ENCODE measurements at regions not wholly inside any gene's neighbourhood (a gene's known extent, or its start where the extent isn't known, plus 50 kb on each side); places are given as distances from the start of the nearest gene placed in this dataset.
"Not testable (repeated sequence)": the region's sequence is repeated elsewhere in the genome, so short reads cannot be mapped to it uniquely, and the experiment has no call there.

- not testable (repeated sequence) for TF ChIP-seq YY1 (IDR thresholded peaks at IDR 0.05; ENCODE audit: insufficient read depth, insufficient read length); SUZ12 (IDR thresholded peaks at IDR 0.05; ENCODE audit: extremely low read depth, insufficient read depth, insufficient read length); ZNF274 (IDR thresholded peaks at IDR 0.05; ENCODE audit: low read depth, low read length)
These were observed 363.8 kb upstream of the DEFB115 start for GRCh38 chr20:30893346-30894314.
